Effector memory CD4-positive, alpha-beta T cell (primary cell): ENCODE measurements at regions not wholly inside any gene's neighbourhood (a gene's known extent, or its start where the extent isn't known, plus 50 kb on each side); places are given as distances from the start of the nearest gene placed in this dataset.

Source experiments
- DNase-seq, 3 donors: peaks; one replicate each; pipeline ENCODE4 v3.0.0-alpha.2; 2020
- H3K27ac ChIP-seq: 2 replicates; pipeline ENCODE4 v1.7.0; 2013; ENCODE audit warnings: mild to moderate bottlenecking, low read length, moderate library complexity; ENCODE audit not compliant: insufficient read depth, poor library complexity, severe bottlenecking
- H3K27me3 ChIP-seq: replicated peaks from 2 replicates; pipeline ENCODE4 v1.7.0; 2013; ENCODE audit warnings: mild to moderate bottlenecking, low read length; ENCODE audit not compliant: insufficient read depth, control insufficient read depth, poor library complexity, severe bottlenecking
- H3K36me3 ChIP-seq: 2 replicates; pipeline ENCODE4 v1.7.0; 2013; ENCODE audit warnings: mild to moderate bottlenecking, low read length, moderate library complexity; ENCODE audit not compliant: control insufficient read depth, insufficient read depth
- H3K4me1 ChIP-seq: 2 replicates; pipeline ENCODE4 v1.7.0; 2013; ENCODE audit warnings: low read length, mild to moderate bottlenecking; ENCODE audit not compliant: control insufficient read depth, insufficient read depth, poor library complexity, severe bottlenecking
- H3K4me3 ChIP-seq: 2 replicates; pipeline ENCODE4 v1.7.0; 2013; ENCODE audit warnings: low read length, low read depth, mild to moderate bottlenecking; ENCODE audit not compliant: insufficient read depth, poor library complexity, severe bottlenecking
- H3K9me3 ChIP-seq: 2 replicates; pipeline ENCODE4 v1.7.0; 2013; ENCODE audit warnings: mild to moderate bottlenecking, low read length, moderate library complexity; ENCODE audit not compliant: control insufficient read depth

DNA sequence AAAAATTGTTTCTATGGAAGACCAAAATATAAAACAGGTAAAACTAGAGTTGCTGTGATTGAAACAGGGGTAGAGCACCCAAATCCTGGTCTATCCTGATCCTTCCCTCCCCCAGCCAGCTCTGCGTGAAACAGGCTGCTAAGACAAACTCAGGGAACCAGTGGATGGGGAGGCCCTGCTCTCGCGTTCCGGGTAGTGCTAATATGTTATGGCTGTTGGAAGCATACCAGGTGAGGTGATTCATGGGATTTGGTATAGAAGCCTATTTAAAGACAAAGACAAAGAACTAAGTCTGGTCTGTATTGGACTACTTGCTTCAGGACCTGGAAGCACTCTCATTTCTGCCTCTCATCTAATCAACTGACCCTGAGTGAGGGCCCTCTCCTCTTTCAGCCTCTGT lies 63.0 kb upstream of the CCBE1 start:
- no peak for DNase-seq
- H3K4me3 ChIP-seq, result no peak overlapping the region
- no peaks in the 10 kb centered on the region for H3K27me3 ChIP-seq
- no peaks in the 10 kb centered on the region for H3K4me1 ChIP-seq
- H3K36me3 ChIP-seq, result no peaks in the 10 kb centered on the region
- H3K27ac ChIP-seq, result no peak overlapping the region
- H3K9me3 ChIP-seq, result no peaks in the 10 kb centered on the region

DNA sequence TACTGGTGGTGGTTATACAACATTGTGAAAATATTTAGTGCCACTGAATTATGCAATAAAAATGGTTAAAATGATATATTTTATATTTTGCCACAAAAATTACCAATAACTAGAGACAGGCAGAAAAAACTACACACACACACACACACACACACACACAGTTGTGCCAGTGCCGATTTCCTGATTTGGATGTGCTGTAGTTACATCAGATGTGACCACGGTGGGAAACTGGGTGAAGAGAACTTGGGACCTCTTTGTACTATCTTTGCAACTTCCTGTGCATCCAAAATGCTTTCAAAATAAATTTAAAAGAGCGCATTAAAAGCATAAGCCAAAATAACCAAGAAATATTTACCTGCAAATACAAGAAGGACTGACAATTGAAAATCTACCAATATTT lies 61.6 kb upstream of the CCBE1 start:
- Histone ChIP-seq H3K27ac (no peak overlapping the region), H3K27me3 (no peaks in the 10 kb centered on the region), H3K4me1 (no peaks in the 10 kb centered on the region), H3K9me3 (no peaks in the 10 kb centered on the region), H3K36me3 (no peaks in the 10 kb centered on the region), H3K4me3 (no peak overlapping the region)
- DNase-seq, result no peak

DNA sequence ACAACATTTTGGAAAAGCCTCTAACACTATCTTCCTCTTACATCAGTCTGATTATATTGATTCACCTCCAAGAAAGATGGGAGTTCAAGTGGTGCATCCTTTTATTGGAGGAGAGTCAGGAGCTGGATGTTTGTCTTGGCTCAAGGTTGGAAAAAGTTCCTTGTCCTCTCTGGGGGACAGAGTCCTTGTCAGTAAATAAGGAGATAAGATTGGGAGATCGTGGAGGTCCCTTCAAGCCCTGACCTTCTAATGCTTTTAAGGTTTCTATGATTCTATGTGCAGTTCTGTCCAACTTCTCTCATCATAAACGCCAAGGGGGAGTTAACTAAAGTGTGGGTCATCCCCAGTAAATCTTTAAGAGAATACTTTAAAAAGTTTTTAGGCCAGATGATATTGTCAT lies 60.9 kb upstream of the CCBE1 start:
- Histone ChIP-seq H3K9me3 (no peaks in the 10 kb centered on the region), H3K4me3 (no peak overlapping the region), H3K36me3 (no peaks in the 10 kb centered on the region), H3K27me3 (no peaks in the 10 kb centered on the region), H3K27ac (no peak overlapping the region), H3K4me1 (no peaks in the 10 kb centered on the region)
- no peak for DNase-seq

DNA sequence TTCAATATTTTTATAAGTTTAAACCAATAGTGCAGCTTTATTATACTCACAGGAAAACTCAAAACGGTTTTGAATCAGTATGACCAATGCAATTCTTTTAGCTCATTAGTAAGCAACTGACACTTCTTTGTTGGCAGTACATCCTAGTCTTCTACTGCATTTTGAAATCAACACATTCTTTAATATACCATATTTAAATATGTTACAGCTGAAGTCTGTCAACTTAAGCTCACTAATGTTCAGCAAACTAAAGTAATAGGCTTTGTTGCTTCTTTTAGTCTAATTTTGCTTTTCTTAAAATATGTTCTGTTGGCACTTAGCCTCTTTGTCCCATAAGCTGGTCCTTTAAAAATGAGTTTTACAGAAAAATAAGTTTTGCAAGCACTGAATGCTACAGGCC lies 55.4 kb upstream of the CCBE1 start:
- Histone ChIP-seq H3K27ac (no peak overlapping the region), H3K4me1 (no peaks in the 10 kb centered on the region), H3K9me3 (no peaks in the 10 kb centered on the region), H3K36me3 (no peaks in the 10 kb centered on the region), H3K4me3 (no peak overlapping the region), H3K27me3 (no peaks in the 10 kb centered on the region)
- DNase-seq, result no peak

DNA sequence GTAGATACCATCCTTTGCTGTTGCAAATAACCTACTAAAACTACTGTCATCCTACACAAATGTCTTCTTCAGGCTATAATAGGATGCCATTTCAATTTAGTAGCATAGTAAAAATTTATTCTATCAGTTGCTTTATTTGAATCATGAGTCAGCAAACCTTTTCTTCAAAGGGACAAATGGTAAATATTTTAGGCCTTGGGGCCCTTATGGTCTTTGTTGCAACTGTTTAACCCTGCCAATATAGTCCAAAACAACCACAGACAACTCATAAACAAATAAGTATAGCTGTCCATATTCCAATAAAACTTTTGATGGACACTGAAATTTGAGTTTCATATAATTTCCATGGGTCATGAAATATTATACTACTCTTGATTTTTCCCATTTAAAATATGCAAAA lies 54.0 kb upstream of the CCBE1 start:
- H3K36me3 ChIP-seq, result no peaks in the 10 kb centered on the region
- H3K4me1 ChIP-seq, result no peaks in the 10 kb centered on the region
- H3K27me3 ChIP-seq, result no peaks in the 10 kb centered on the region
- no peak for DNase-seq
- no peak overlapping the region for H3K27ac ChIP-seq
- no peaks in the 10 kb centered on the region for H3K9me3 ChIP-seq
- no peak overlapping the region for H3K4me3 ChIP-seq

DNA sequence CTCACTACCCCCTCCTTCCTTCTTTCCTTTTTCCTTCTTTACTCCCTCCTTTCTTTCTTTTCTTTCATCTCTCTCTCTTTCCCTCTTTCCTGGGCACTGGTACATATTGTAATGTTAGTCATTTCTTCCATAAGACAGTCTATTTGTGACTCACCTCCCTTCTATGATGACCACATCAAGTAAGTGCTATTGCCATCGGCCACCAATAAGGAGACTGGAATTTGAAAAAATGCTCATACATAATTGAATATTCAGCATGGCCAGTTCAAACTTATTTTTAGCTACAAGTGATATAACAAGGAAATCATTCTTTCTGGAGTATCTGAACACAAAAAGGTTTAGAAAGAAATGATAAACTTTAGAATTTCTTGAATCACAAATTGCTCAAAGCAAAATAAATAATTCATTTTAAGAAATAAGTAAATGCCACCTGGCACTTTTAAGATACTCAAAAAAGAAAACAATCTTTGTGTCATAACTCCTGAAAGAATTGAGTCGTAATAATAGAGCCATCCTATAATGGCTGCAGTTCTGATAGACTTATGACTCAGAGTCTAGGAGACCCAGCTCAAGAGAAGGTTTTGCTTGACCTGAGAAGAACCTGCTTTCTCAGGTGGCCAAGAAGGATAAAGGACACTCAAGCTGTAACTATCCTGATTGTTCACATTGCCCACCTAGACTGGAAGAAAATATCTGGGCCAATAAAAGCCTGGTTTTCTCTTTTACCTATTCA lies 51.6 kb upstream of the CCBE1 start:
- Histone ChIP-seq H3K27me3 (no peaks in the 10 kb centered on the region), H3K4me3 (no peak overlapping the region), H3K9me3 (no peaks in the 10 kb centered on the region), H3K27ac (no peak overlapping the region), H3K36me3 (no peaks in the 10 kb centered on the region), H3K4me1 (no peaks in the 10 kb centered on the region)
- DNase-seq, result no peak
